ENCODE measurements at regions not wholly inside any gene's neighbourhood (a gene's known extent, or its start where the extent isn't known, plus 50 kb on each side); places are given as distances from the start of the nearest gene placed in this dataset.

DNA sequence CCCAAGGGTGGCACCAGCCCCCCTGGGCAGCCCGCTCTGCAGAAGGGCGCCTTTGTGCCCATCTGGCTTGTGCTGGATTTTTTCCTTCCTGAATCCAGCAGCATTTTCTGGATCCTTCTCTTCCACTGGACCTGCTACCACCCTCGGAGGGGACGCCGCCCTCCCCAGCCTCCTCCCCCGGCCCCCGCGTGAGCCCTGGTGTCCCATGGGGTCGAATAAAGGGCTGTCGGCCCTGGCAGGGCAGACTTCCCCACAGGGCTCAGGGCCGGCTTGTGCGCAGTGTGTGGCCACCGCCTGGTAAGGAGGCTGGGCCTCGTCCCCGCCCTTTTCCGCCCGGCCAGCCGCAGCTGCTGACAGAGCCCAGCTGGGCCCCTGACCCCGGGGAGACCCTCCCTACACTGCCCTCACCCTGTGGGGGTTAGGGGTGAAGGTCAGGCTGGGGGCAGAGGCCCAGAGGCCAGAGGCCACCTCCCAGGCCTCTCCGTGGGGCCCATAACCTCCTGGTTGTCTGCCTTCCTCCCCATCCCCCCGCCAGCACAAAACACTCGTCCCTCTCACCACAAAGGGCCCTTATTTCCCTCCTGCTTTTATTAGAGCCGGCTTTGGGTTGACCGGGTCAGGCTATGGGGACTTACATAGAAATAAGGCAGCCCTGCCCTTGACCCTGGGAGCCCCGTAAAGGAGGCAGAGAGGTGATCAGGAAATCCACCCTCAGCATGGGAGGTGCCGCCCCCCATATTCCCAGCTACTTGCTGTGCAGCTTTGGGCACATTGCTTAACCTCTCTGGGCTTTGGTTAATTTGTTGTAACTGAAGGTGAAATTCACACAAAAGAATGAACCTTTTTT lies 179.3 kb upstream of the CIBAR2 start:
- no peak for DNase-seq (ENCODE audit: low spot score)

- DNase-seq (ENCODE audit: low spot score), result no peak
These were observed 181.2 kb upstream of the CIBAR2 start for GRCh38 chr16:85293458-85293857.

DNA sequence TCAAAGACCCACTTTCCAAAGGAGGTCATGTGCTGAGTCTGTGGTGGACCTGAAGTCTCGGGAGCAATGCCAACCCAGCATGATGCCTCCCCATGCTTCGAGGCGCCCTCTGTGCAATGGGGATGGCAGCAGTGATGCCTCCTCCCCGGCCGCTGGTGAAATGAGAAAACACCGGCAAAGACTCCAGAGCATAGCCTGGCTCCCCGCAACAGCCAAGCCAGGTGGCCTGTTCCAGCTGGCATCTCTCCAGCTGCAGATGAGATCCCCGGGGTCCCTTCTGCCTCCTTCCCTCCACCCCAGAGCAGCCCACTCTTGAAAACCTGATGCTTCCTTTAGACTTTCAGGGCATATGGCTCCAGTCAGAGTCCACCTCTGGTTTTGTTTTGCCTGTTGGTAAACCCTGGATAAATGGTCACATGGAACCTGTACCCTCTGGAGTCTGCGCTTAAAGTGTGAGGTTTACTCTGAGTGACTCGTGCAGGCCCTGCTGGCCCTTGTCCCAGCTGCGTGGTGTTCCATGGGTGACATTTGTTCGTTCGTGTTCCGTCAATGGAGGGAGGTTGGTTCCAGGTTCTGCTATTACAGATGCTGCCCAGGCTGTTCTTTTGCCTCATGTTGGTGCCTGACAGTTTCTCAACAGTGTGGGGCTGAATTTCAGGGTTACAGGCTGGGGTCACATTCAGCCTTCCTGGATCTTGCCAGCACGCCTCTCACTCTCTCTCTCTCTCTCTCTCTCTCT lies 181.8 kb upstream of the CIBAR2 start:
- DNase-seq (ENCODE audit: low spot score), result no peak

GRCh38 chr16:85294810-85295508 lies 182.7 kb upstream of the CIBAR2 start:
- DNase-seq (ENCODE audit: low spot score), result no peak

GRCh38 chr16:85296859-85297660 lies 184.8 kb upstream of the CIBAR2 start:
- DNase-seq (ENCODE audit: low spot score), result peak; percentile 82

GRCh38 chr16:85297881-85298280 lies 185.6 kb upstream of the CIBAR2 start:
- no peak for DNase-seq (ENCODE audit: low spot score)

GRCh38 chr16:85300406-85300968 lies 188.2 kb upstream of the CIBAR2 start:
- DNase-seq (ENCODE audit: low spot score), result no peak

- DNase-seq (ENCODE audit: low spot score), result no peak
These were observed 189.0 kb upstream of the CIBAR2 start for GRCh38 chr16:85301231-85301630.

- no peak for DNase-seq (ENCODE audit: low spot score)
These were observed 190.0 kb upstream of the CIBAR2 start for GRCh38 chr16:85302018-85302847.

GRCh38 chr16:85302848-85303353 lies 190.6 kb upstream of the CIBAR2 start:
- no peak for DNase-seq (ENCODE audit: low spot score)

GRCh38 chr16:85303354-85303883 lies 191.1 kb upstream of the CIBAR2 start:
- peak; percentile 81 for DNase-seq (ENCODE audit: low spot score)

GRCh38 chr16:85304337-85304736 lies 192.1 kb upstream of the CIBAR2 start:
- DNase-seq (ENCODE audit: low spot score), result peak; percentile 72

GRCh38 chr16:85306071-85306792 lies 194.0 kb upstream of the CIBAR2 start:
- peak; percentile 94 for DNase-seq (ENCODE audit: low spot score)

DNA sequence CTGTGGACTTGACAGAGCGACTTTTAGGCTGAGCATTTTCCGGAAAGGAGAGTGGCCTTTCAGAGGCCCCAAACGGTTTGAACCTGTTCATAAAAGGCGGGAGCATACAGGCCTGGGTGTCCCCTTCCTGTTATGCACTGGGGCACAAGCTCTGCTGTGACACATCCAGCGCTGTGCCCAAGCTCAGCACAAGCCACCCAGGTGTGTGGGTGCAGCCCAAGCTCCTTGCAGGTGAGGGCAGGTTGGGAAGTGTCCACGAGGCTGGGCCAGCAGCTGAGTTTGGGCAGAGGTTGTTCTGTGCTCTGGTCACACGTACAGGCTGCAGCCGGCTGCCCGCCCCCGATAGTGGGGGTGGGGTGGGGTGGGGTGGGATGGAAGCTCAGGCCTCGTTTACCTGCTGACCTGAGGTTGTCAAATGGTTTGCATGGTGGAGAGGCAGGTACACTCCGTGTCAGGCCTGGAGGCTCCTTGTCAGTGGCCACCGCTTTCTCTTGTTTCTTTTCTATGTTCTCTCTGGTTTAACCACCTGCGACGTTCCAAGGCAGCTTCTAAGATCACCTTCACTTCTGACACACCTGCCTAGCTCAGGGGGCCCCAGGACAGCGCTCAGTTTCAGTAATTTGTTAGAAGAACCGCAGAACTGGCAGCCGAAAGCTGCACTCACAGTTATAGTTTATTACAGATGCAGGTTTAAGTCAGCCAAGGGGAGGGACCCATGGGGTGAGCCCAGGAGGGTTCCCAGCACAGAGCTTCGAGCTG lies 194.7 kb upstream of the CIBAR2 start:
- DNase-seq (ENCODE audit: low spot score), result no peak

- DNase-seq (ENCODE audit: low spot score), result no peak
These were observed 195.5 kb upstream of the CIBAR2 start for GRCh38 chr16:85307552-85308364.

DNA sequence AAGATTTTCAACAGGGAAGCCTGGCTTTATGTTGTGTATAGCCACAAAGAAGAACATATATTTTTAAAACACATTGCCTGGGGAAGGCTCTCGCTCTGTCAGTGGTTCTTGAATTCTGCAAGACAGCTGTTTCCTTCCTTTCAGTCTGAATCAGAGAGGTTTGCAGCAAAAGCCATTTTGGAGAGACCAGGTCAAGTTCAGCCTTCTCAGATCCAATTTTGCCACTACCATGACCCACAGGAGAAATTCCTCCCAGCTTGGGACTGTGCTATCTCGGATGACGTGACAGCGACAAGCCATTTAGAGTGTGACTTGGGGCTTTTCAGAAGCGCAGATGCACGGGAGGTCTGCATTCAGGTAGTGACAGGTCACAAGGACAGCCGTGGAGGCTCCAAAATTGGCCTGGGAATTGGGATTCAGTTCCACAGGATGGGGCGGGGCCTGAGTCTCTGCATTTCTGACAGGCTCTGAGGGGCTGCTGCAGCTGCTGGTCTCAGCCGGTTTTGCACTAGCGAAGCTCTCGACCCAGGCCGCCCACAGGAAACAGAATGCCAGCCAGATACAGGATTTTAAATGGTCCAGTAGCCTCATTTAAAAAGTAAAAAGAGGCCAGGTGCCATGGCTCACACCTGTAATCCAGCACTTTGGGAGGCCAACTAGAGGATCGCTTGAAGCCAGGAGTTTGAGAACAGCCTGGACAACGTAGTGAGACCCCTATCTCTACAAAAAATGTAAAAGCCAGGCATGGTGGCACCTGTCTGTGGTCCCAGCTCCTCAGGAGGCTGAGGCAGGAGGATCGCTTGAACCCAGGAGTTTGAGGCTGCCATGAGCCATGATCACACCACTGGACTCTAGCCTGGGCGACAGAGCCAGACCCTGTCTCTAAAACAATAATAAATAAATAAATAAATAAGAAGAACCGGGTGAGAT lies 196.6 kb upstream of the CIBAR2 start:
- DNase-seq (ENCODE audit: low spot score), result peak; percentile 70
